Spleen (tissue), 7 donors: ENCODE measurements at regions not wholly inside any gene's neighbourhood (a gene's known extent, or its start where the extent isn't known, plus 50 kb on each side); places are given as distances from the start of the nearest gene placed in this dataset.

ENCODE experiments used
- CTCF ChIP-seq, 11 experiments: fragments of 200-600 bp in 7 of 11; fragments of 450-650 bp in 4 of 11; sonication (generic) in 4 of 11; IDR thresholded peaks in 8 of 11; conservative IDR thresholded peaks in 3 of 11; 1 replicate in 7 of 11; 2 replicates in 4 of 11; pipeline versions ENCODE4 v1.4.0 to v1.8.0; 2016 to 2021; ENCODE audit warnings: antibody characterized with exemption in 11 of 11, inconsistent platforms in 4 of 11, mild to moderate bottlenecking in 1 of 11
- POLR2A ChIP-seq, 3 donors: fragments of 450-650 bp; IDR thresholded peaks; one replicate each; pipeline ENCODE4 v1.5.1; 2017; ENCODE audit warnings: antibody characterized with exemption in 3 of 3, mild to moderate bottlenecking in 1 of 3
- POLR2AphosphoS5 ChIP-seq, 3 donors: sonication (generic); formaldehyde crosslinking; IDR thresholded peaks; one replicate each; pipeline ENCODE4 v1.5.1; 2017; ENCODE audit warnings: antibody characterized with exemption in 3 of 3
- donor health status: DM: no; HTN: no; CAD: no; lungs with moderate emphysema.
- donor health status: DM: no; HTN: no; CAD: no.
- donor health status: DM: no; HTN: no; CAD: no.

GRCh38 chr20:60585651-60586050, 627.4 kb downstream of the CDH26 start:
- TF ChIP-seq CTCF (IDR thresholded peaks at IDR 0.05 in 8 of 11, conservative IDR thresholded peaks at IDR 0.05 in 3 of 11) (no peak), POLR2A (IDR thresholded peaks at IDR 0.05) (no peak), POLR2AphosphoS5 (IDR thresholded peaks at IDR 0.05) (no peak)
